ENCODE measurements at regions not wholly inside any gene's neighbourhood (a gene's known extent, or its start where the extent isn't known, plus 50 kb on each side); places are given as distances from the start of the nearest gene placed in this dataset.

DNA sequence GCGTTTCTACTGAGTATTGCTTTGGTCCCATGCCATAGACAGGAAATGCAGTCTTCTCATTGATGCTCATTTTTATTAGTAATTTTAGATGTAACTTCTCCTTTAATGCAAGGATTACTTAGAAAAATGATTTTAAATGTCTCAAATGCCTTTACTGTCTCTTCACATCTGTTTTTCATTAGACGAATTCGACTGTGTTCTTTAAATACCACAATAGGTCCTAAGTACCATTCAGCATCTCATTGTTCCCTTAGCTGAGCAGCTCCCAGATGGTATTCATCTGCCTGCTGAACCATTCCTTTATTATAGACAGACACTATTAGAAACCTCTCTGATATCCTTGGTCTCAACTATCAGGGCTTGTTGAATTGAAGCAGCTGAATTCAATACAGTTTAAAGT, 113.6 kb downstream of the LSMEM1 start:
- WGBS = 49% methylated on average over 3 of the region's 3 CpGs
- no peak overlapping the region for H3K4me3 ChIP-seq
- no peaks in the 10 kb centered on the region for H3K36me3 ChIP-seq
- H3K27ac ChIP-seq (replicated peaks in 1 of 4) = no peak overlapping the region
- no peaks in the 10 kb centered on the region for H3K9me3 ChIP-seq
- intact Hi-C loops (cut with DNase I) = no loop called here
- no peak for DNase-seq (ENCODE audit: extremely low spot score)
- no peaks in the 10 kb centered on the region for H3K27me3 ChIP-seq
- peaks cover 0 to 15% (median 11%) of the 10 kb centered on the region in 4 donors for H3K4me1 ChIP-seq
- no peak for TF ChIP-seq EP300 (IDR thresholded peaks at IDR 0.05)
- TF ChIP-seq CTCF (IDR thresholded peaks at IDR 0.05) = no peak
- TF ChIP-seq POLR2A (IDR thresholded peaks at IDR 0.05; ENCODE audit: low read depth) = no peak
- no peak for TF ChIP-seq POLR2AphosphoS5 (IDR thresholded peaks at IDR 0.05)

DNA sequence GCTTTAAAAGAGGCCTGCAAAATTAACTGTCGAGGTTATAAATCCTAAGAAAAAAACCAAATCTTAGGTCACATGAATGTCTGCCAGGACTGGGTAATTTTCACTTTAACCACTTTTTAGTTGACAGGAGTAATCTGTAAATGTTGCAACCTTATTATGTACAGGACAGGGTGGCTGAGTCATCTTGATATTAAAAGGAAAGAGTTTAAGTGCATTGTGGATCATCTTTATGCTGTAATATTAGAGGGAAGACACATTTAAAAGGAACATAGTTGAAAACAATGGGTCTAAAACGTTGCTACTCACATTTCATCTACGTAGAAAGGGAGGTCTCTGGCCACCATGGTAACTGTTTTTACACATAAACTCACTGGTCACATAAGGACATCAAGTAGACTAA, 115.5 kb downstream of the LSMEM1 start:
- Histone ChIP-seq H3K4me1 (peaks cover 0 to 15% (median 11%) of the 10 kb centered on the region in 4 donors), H3K4me3 (no peak overlapping the region), H3K36me3 (no peaks in the 10 kb centered on the region), H3K9me3 (no peaks in the 10 kb centered on the region), H3K27me3 (no peaks in the 10 kb centered on the region), H3K27ac (replicated peaks in 1 of 4) (no peak overlapping the region)
- TF ChIP-seq POLR2AphosphoS5 (IDR thresholded peaks at IDR 0.05) = no peak
- TF ChIP-seq CTCF (IDR thresholded peaks at IDR 0.05) = no peak
- no peak for TF ChIP-seq EP300 (IDR thresholded peaks at IDR 0.05)
- no peak for TF ChIP-seq POLR2A (IDR thresholded peaks at IDR 0.05; ENCODE audit: low read depth)
- no peak for DNase-seq (ENCODE audit: extremely low spot score)
- 19% methylated on average over 3 of the region's 3 CpGs for WGBS
- intact Hi-C loops (cut with DNase I) = no loop called here

- H3K9me3 ChIP-seq = no peaks in the 10 kb centered on the region
- no peak overlapping the region for H3K27ac ChIP-seq (replicated peaks in 1 of 4)
- H3K4me3 ChIP-seq = no peak overlapping the region
- no peaks in the 10 kb centered on the region for H3K36me3 ChIP-seq
- intact Hi-C loops (cut with DNase I) = no loop called here
- WGBS = 47% methylated on average over 2 of the region's 2 CpGs
- no peak for DNase-seq (ENCODE audit: extremely low spot score)
- no peak for TF ChIP-seq POLR2AphosphoS5 (IDR thresholded peaks at IDR 0.05)
- no peak for TF ChIP-seq POLR2A (IDR thresholded peaks at IDR 0.05; ENCODE audit: low read depth)
- TF ChIP-seq CTCF (IDR thresholded peaks at IDR 0.05) = no peak
- TF ChIP-seq EP300 (IDR thresholded peaks at IDR 0.05) = no peak
- H3K27me3 ChIP-seq = no peaks in the 10 kb centered on the region
- peaks cover 0 to 15% (median 11%) of the 10 kb centered on the region in 4 donors for H3K4me1 ChIP-seq
Observed at GRCh38 chr7:112596981-112597380, 116.2 kb downstream of the LSMEM1 start.

DNA sequence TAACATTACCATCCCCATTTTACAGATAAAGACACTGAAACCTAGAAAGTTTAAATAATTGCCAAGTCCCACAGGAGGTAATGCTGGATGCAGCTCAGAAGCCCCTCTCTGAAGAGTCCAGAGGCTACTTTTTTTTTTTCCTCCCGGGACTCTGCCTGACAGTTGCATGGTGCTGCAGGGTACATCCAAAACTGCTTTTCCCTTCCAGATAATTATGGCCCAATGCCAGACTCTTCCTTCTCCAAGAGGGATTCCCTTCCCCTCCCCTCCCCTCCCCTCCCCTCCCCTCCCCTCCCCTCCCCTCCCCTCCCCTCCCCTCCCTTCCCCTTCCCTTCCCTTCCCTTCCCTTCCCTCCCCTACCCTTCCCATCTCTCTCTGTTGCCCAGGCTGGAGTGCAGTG, 122.9 kb downstream of the LSMEM1 start:
- no peak for DNase-seq (ENCODE audit: extremely low spot score)
- Histone ChIP-seq H3K27ac (replicated peaks in 1 of 4) (no peak overlapping the region), H3K4me3 (no peak overlapping the region), H3K36me3 (no peaks in the 10 kb centered on the region), H3K9me3 (no peaks in the 10 kb centered on the region), H3K4me1 (no peaks in the 10 kb centered on the region), H3K27me3 (no peaks in the 10 kb centered on the region)
- WGBS = 80% methylated on average over 1 of the region's 1 CpG
- intact Hi-C loops (cut with DNase I) = no loop called here
- TF ChIP-seq CTCF (IDR thresholded peaks at IDR 0.05) = no peak
- TF ChIP-seq EP300 (IDR thresholded peaks at IDR 0.05) = no peak
- no peak for TF ChIP-seq POLR2AphosphoS5 (IDR thresholded peaks at IDR 0.05)
- TF ChIP-seq POLR2A (IDR thresholded peaks at IDR 0.05; ENCODE audit: low read depth) = no peak

GRCh38 chr7:112610636-112611035, 129.8 kb downstream of the LSMEM1 start:
- DNase-seq (ENCODE audit: extremely low spot score) = no peak
- H3K27ac ChIP-seq (replicated peaks in 1 of 4) = no peak overlapping the region
- no peak overlapping the region for H3K4me3 ChIP-seq
- 39% methylated on average over 1 of the region's 1 CpG for WGBS
- TF ChIP-seq POLR2A (IDR thresholded peaks at IDR 0.05; ENCODE audit: low read depth) (no peak), CTCF (IDR thresholded peaks at IDR 0.05) (no peak), EP300 (IDR thresholded peaks at IDR 0.05) (no peak), POLR2AphosphoS5 (IDR thresholded peaks at IDR 0.05) (no peak)
- no peaks in the 10 kb centered on the region for H3K9me3 ChIP-seq
- no peaks in the 10 kb centered on the region for H3K36me3 ChIP-seq
- H3K27me3 ChIP-seq = no peaks in the 10 kb centered on the region
- H3K4me1 ChIP-seq = no peaks in the 10 kb centered on the region
- intact Hi-C loops (cut with DNase I) = no loop called here
